Activated CD4-positive, alpha-beta T cell treated with anti-CD3 and anti-CD28 coated beads, Interleukin-2, Interleukin-6, amounts not matched to agents 100 ng/mL and 50 ng/mL, durations not matched to agents 16 hours and 8 hours (primary cell): ENCODE measurements at regions not wholly inside any gene's neighbourhood (a gene's known extent, or its start where the extent isn't known, plus 50 kb on each side); places are given as distances from the start of the nearest gene placed in this dataset.
"Not testable (repeated sequence)": the region's sequence is repeated elsewhere in the genome, so short reads cannot be mapped to it uniquely, and the experiment has no call there.

Experiments
- DNase-seq: peaks from one replicate; pipeline ENCODE4 v3.0.0-alpha.2; 2020

DNA sequence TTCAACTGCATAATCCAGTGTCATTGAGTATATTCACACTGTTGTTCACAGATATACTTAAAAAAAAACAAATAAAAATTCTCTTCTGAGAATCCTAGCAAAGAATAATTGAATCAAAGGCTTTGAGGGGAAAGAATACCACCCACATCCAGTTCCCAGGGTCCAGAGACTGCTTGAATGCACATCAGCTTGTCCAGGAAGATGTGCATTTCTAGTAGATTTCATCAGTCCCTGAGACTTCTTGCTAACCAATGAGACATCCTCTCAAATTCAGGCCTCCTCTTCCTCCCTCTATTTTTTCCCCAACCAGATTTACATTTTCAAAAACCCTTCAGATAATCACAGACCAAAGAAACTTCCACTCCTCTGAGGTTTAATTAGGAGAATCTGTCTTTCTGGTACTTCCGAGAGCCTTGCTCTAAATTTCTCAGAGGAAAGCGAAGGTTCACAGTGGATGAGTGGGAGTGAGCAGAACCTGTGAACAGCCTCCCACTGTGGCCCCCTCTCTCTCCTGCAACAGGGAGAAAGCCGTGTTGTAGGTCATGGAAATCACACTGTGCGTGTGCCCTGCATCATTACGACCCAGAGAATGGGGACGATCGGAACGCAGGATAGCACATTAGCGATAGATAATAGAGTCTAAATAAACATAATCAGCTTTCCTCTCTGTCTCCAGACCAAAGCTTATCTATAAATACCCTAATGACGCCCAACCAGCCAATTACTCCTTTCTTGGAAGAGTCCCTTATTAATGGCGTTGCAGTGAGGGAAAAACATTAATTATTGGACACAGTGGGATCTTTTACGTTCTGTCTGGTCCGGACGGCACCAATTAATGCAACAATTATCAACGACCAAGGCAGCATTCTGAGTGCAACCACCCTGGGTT is 212.5 kb downstream of the EMX2 start:
- no peak for DNase-seq

DNA sequence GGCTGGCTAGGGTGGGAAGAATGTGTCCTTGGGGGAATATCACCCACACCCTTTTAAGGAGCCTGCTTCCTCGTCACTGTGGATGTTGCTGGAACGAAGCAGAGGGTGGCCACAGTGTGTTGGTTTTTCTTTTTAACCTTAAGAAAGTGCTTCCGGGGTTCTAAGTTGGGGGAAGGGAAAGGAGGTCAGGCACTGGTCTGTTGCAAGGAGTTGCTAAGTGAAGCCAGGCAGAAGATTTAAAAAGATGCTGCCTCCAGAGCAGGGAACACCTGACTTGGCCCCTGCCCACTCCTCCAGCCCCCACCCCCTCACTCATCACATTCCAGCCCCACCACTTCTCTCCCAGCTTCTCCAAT is 213.1 kb downstream of the EMX2 start:
- no peak for DNase-seq

DNA sequence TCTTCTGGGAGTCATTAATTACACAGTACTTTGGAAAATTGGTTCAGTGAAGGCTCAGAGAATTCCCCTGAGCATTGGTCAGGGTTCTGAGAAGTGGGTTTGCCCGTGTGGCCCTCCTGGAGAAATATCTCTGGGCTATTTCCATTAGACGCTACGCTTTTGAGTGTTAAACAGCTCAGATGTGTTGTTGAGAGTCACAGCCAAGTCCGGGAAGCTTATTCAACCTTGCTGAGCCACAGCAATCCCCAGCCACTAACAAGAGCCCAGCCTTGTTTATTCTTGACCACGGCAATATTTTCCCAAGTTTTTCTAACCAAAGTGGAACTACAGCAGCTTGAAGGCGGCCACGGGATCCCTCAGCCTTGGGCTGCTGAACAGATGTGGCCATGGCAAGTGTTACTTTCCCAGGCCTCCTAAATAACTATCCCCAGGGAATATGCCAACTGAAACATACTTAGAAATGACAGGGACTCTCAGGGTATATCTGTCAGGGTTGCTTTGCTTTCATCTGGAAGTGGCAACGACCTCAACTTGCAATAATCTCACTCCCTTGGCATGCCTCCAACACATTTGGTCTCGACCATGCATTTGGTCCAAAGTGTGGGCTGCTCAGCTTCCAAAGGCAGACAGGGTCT is 214.7 kb downstream of the EMX2 start:
- no peak for DNase-seq

DNA sequence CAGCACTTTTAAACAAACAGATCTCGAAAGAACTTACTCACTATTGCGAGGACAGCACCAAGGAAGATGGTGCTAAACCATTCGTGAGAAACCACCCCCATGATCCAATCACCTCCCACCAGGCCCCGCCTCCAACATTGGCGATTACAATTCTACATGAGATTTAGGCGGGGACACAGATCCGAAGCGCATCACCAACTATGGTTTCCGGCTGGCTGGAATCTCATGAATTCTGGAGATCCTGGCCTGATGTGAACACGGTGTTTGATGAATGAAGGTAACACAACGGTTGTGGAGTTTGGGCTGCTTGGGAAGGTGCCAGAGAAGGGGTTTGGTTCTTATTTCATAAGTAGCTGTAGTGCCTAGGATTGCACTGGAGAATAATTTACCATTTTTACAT is 216.7 kb downstream of the EMX2 start:
- no peak for DNase-seq

DNA sequence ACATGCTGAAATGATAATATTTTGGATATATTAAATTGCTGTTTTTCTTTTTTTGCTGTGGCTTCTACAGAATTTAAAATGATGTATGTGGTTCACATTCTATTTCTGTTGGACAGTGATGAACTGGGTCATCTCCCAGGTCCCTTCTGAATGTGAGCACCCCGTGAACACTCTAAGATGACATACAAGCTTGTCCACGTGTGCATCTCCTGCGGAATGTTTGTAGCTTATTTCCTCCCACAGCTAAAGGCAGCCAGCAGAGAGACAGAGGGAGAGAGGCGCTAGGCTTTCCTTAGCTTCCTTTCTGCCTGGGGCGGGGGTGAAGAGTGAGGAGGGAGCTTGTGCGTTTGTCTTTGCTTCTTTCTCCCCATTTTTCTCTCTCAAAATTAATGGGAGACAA is 219.1 kb downstream of the EMX2 start:
- DNase-seq, result no peak

DNA sequence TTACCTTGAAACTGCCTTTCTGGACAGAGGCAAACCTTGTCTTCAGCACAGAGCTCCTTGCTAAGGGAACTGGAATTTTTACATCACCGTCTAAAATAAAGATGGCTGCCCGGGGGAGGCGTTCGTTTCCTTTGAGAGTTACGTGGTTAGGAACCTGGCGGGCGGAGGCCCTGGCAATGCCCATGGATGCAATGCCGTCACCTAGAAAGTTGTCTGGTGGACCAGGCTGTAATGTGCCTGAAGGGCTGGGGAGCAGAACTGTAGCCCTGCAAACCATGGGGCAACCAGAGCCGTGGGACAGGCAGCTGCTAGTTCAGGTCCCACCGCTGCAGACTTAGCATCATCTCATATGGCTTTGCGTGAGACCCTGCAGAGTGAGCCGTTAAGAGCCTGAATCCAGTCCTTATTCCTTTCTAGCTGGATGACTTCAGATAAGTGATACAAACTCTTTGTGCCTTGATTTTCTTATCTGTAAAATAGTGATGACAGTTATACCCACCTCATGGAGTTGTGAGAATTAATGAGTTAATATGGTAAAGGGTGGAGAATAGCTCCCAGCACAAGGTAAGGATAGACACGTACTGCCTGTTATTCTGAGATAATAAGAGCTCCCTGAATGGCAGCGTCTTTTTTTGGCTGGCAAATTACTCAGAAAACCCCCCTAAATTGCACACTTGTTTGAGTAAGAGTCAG is 219.7 kb downstream of the EMX2 start:
- no peak for DNase-seq

DNA sequence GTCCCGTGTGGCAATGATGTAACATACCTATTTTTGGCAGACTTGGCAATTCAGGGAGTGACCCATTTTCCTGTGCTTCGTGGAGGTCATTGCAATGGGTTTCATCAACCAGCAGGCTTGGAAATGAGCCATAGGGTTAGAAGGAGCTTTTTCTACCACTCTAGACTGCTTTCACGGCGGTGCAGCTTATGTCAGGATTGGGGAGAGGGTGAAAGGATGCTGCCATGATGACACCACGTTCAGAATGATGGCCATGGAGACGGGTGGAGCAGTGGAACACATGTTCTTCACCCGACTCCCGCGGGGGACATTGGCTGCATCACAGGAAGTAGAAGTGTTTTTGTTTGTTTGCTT is 220.2 kb downstream of the EMX2 start:
- DNase-seq, result no peak

DNA sequence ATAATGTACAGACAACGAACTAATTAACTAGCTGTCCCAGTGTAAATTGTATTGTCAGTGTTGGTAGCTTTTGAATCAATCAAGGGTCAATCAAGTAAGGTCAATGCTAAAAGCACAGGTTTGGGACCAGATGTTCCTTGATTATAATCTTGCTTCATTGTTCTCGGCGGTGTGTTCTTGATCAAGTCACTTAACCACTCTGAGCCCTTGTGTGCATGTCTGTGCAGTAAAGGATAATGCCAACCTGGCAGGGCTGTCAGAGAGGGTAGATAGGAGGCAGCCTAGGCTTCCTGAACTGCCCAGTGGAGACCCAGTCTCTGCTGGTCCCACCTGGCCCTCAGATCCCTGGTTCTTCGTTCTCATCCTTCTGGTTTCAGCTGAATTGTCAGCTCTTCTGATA is 221.0 kb downstream of the EMX2 start:
- DNase-seq, result no peak

DNA sequence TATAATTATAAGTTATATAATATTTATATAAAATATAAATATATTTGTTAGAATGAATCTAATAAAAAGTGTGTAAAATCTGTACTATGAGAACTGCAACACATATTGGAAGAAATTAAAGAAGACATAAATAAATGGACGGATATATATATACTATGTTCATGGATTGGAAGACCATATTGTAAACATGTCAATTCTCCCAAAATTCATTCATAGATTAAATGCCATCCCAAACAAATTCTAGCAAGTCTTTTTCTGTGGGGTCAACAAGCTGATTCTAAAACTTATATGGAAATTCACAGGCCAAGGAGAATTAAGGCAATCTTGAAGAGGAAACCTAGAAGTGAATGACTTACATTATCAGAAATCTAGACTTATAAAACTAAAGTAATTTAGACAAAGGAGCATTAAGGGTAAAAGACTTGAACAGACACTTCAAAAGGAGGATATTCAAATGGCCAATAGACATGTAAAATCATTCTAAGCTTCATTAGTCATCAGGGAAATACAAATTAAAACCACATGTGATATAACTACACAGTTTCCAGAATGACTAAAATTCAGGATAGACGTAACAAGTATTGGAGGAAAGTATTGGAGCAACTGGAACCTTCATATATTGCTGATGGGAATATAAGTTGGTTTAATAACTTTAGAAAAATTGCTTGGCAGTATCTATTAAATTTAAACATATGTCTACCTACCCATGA is 225.9 kb downstream of the EMX2 start:
- DNase-seq, result no peak

DNA sequence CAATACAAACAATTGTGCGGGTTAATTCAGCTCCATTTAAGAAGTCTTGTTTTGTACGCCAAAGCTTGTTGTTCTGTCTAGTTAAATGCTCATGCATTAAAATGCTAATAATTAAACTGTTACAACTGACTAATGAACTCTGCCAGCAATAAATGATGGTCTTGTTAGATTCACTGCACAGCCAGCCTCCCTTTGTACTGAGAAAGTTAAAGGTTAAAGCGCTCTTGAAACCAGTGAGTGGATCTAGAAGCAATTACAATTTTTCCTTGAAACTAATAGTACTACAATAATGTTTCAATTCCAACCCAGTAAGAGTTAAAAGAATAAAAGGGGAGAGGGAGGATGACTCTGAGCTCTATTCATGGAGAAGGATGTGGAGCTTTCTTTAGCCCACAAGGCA is 233.0 kb downstream of the EMX2 start:
- no peak for DNase-seq

DNA sequence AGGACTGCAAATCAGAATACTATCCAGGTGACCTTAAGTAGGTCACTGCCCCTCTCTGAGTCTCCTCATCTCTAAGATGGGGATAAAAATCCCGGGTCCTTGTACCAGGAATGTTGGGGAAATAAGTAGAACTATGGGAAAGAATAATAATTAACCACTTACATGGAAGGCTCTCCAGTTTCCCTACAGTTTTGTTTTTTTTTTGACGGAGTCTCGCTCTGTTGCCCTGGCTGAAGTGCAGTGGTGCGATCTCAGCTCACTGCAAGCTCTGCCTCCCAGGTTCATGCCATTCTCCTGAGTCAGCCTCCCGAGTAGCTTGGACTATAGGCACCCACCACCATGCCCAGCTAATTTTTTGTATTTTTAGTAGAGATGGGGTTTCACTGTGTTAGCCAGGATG is 234.7 kb downstream of the EMX2 start:
- not testable (repeated sequence) for DNase-seq

DNA sequence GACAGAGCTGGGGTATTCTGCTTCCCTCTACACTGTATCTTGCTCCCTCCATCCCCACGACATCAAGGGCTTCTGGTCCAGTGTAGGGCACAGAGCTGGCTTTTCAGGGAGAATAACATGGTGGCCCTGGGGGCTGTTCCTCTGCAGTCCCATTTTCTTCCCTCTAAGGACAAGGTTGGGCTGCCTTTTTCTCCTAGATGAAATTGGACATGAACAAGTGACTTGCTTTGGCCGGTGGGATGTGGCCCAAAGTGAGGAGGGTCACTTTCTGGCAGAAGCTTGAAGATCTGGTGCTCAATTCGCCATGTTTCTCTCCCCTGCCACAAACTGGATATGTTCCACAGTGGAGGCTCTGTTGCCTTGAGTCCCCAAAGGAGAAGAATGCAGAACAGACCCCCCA is 235.7 kb downstream of the EMX2 start:
- no peak for DNase-seq

DNA sequence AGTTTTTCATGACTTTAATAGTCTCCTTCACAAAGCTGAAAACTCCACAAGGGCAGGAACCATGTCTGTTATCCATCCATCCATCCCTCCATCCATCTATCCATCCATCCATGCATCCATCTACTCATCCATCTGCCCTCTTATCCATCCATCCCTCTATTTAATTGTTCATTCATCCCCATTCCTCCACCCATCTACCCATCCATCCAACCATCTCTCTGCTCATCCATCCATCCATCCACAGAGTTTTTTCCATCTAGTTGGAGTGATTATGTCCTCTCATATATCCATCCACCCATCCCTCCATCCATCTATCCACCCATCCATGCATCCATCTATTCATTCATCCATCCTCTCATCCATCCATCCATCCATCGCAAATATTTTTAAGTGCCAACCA is 237.9 kb downstream of the EMX2 start:
- no peak for DNase-seq

DNA sequence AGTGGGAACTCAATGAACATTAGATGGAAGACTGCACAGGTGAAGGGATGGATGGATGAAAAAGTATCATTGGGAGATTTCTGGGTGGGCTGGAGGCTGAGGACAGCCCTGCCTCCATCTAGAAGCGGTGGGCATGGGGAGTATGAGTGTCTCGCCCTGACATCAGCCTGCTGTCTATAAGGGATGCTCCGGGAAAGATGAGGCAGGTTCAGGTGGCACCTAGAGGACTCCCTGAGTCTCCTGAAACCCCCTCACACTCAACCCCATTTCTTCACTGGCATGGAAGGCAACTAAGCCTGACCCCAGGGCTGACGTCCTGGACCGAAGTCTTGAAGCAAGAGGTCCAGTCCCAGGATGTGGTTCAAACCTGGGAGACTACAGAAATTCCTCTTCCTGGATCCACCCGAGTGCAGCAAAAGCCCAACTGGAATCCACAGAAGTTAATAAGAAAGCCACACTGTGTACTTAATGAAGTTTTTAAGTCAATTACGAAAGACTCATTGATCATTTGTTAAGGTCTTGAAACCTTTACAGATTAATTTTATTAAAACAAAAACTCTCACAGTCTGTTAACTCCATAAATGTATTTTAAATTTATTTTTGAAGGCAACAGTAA is 238.8 kb downstream of the EMX2 start:
- DNase-seq, result no peak

DNA sequence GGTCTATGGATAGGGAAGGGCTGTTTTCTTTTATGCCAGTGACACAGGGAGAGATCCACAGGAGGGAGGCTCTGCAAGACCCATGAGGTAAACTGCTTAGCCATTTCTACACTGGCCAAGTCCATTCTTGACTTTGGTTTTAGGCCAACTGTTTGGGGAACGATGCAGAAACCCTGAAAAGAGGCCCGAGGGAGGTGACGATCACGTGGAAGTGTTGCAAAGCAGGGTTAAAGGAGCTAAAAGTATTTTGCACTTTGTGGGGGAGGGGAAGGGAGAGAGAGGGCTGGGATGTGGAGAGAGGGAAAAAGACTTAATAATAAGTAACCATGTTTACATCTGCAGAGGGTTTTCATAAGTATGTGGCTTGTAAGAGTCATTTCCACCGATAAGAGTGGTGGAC is 239.7 kb downstream of the EMX2 start:
- no peak for DNase-seq

DNA sequence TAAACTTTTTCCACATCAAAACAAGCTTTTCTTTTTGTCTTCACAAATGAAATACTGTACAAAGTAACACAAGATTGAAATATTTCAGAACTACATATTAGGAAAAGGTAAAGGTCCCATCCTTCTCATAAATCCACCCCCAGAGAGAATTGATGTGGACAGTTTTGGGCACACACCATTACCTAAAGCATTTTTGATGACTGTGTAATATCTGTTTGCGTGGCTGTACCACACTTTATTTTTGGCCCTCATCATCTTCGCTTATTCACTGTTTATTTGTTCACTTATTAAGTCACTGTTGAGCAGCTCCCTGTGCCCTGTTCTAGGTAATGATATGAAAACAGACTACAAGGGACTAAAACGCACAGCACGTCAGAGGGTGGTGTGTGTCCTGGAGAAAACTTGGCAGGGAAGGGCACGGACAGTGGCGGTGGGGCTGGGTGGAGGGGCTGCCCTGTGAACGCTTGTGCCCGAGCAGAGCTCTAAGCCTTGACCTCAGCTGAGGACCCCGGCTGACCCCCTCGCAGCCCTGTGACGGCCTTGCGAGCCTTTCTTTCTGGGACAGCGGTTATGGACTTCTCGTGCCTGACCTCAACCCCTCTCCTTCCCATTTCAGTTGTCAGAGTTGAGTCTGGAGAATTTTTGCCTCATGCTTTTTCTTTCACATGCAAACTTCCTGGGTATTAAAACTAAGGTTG is 241.3 kb downstream of the EMX2 start:
- DNase-seq, result no peak

DNA sequence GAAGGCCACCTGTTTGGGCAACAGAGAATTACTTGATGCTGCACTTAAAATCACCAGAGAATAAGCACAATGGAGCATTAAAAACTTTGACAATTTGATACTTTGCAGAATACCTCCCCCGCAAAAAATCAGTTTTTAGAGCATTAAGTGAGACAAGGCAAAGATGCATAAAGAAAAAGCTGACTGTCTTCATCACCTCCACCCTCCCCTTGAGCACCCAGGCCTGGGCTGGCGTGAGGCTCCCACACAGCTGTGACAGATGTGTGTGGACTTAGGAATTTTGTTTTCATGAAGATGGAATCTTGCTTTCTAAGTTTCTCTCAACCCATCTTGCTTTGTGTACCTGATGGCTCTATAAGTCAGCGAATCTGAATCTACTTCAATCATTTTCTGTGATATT is 242.2 kb downstream of the EMX2 start:
- no peak for DNase-seq

DNA sequence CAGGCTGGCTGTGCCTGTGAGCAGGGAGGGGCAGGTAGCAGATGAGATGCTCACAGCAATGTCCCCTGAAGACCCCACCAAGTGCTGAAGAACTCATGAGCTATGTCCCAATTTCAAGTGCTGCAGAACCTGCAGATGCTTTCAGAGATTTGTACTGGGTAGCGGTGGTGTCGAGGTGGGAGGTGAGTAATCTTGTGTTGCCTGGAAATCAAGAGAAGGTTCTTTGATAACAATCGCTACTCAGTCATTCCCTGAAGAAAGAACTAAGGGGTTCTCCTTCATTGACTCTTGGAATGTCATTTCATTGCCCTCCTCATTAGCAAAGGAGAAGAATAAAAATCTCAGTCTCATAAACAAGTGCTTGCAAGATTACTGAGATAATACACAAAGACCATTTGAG is 246.4 kb downstream of the EMX2 start:
- DNase-seq, result no peak

DNA sequence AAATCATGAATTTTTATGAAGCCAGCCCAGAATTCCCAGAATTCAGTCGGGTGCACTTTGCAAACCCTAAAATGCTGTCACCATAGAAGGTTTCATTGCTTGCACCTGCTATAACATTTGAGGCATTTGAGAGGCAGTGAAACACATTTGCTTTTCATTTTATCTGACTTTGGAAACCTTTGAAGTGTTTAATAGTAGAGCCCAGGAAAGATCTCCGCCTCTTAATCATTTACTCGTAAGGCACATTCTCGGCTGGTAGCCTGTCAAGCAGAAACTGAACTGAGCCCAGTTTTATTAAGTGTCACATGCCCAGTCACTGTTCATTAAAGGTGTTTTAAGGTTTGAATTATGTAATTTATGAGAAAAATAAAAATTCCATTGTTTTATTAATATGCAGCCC is 247.6 kb downstream of the EMX2 start:
- no peak for DNase-seq

DNA sequence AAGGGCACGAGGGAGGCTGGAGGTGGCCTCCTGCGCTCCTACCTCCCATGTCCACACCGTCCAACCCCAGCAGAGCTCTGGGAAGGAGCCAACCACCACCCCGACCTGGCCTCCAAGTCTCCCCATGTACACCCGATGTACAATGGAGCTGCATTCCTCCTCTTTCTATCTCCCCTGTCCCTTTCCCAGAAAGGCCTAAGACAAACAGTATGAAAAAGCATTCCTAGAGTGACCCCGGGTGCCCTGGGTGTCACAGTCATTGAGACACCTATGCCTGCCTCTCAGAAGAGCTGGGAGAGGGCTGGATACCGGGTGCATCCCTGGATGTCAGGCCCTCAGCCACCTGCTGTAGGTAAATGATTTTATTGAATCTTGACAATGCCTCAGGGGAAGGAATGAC is 248.1 kb downstream of the EMX2 start:
- no peak for DNase-seq

DNA sequence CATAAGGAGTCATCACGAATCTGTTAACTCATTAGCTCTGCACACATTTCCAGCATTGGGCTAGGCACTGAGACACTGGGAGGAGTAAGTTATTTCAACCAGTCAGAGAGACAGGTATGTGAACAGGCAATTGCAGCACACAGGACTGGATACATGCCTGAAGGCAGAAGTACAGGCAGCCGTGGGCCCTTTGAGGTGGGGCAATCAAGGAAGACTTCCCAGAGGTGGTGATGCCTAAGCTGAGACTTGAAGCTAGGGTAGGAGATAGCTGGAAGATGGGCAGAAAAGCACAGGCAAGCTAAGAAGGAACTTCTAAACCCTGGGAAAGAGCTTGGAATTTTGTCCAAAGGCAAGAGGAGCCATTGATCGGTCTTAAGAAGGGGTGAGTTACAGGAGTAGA is 249.7 kb downstream of the EMX2 start:
- DNase-seq, result no peak

DNA sequence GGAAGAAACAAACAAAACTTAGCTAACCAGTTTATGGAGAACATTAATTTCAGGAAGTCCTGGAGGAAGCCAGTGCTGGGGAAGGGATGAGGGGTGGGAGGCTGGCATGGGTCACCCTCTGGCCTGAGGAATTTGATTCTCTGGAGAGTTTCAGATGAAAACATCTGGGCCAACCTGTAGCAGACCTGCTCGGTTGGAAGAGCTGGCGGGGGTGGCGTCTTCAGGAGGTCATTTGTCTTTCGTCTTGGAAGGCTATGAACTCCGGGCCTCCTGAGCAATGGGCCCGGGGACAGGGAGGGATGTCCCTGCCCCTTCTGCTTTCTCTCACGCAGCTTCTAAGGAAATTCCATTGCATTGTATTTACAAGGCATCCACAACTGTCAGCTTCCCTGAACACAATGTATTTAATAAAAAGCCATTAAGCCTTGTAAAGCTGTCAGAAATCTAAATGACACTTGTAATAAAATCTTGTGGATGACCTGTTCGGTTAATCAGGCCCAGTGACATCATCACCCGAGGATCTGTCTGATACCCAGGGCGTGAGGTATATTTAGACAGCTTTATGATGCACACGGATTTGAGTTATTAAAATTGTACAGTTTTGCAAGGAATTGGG is 250.5 kb downstream of the RAB11FIP2 start:
- no peak for DNase-seq
